ENCODE measurements at regions not wholly inside any gene's neighbourhood (a gene's known extent, or its start where the extent isn't known, plus 50 kb on each side); places are given as distances from the start of the nearest gene placed in this dataset.
"Not testable (repeated sequence)": the region's sequence is repeated elsewhere in the genome, so short reads cannot be mapped to it uniquely, and the experiment has no call there.

- Histone ChIP-seq H3K9me3 (no peaks in the 10 kb centered on the region), H3K4me1 (no peaks in the 10 kb centered on the region), H3K27ac (no peak overlapping the region), H3K4me3 (no peak overlapping the region), H3K36me3 (no peaks in the 10 kb centered on the region), H3K27me3 (no peaks in the 10 kb centered on the region)
- ATAC-seq (no peak), DNase-seq (no peak)
- TF ChIP-seq, protein P1, sequence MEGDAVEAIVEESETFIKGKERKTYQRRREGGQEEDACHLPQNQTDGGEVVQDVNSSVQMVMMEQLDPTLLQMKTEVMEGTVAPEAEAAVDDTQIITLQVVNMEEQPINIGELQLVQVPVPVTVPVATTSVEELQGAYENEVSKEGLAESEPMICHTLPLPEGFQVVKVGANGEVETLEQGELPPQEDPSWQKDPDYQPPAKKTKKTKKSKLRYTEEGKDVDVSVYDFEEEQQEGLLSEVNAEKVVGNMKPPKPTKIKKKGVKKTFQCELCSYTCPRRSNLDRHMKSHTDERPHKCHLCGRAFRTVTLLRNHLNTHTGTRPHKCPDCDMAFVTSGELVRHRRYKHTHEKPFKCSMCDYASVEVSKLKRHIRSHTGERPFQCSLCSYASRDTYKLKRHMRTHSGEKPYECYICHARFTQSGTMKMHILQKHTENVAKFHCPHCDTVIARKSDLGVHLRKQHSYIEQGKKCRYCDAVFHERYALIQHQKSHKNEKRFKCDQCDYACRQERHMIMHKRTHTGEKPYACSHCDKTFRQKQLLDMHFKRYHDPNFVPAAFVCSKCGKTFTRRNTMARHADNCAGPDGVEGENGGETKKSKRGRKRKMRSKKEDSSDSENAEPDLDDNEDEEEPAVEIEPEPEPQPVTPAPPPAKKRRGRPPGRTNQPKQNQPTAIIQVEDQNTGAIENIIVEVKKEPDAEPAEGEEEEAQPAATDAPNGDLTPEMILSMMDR (IDR thresholded peaks at IDR 0.05): no peak
- intact Hi-C loops (cut with DNase I): no loop called here
Measured at GRCh38 chr4:12445711-12446235, 1017.1 kb upstream of the HS3ST1 start.

DNA sequence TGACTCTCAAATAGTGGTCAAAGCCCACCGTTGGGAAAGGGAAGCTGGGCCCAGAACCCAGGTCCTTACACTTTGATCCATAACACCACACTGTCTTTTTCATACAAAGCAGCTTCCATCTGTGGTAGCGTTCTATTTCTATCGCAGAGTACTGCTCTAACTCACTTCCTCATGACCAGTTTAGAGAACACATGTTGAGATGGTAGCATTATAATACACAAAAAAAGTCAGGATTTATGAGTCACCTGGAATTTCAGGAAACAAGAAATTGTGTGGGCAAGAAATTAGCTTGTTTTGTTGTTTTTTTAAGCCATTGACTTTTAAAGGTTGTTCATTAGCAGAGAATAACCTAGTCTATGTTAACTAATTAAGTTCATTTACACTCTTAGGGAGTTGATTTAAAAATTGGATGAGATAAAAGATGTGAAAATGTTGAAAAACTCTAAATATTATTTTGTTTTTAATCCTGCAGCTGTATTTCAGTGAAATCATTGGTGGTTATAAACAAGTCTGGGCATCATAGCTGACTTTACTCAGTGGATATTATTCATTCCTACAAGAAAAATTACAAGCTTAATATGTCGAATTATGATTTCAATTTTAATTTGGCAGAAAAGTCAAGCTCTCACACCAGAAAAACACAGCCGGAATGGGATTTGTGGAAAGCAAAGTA is 1011.1 kb upstream of the HS3ST1 start:
- intact Hi-C loops (cut with DNase I): no loop called here
- no peak for ATAC-seq
- H3K27me3 ChIP-seq: no peaks in the 10 kb centered on the region

GRCh38 chr4:12431259-12431658 is 1002.6 kb upstream of the HS3ST1 start:
- H3K4me1 ChIP-seq; H3K27me3 ChIP-seq; H3K27ac ChIP-seq; H3K4me3 ChIP-seq; DNase-seq; H3K36me3 ChIP-seq; intact Hi-C loops (cut with DNase I); ATAC-seq; H3K9me3 ChIP-seq: not testable (repeated sequence)

More for the DNA sequence above, 1011.1 kb upstream of the HS3ST1 start:
- Histone ChIP-seq H3K27ac (no peak overlapping the region), H3K9me3 (no peaks in the 10 kb centered on the region), H3K4me3 (no peak overlapping the region), H3K36me3 (no peaks in the 10 kb centered on the region), H3K4me1 (no peaks in the 10 kb centered on the region)
- DNase-seq: no peak
- TF ChIP-seq, protein P1 (IDR thresholded peaks at IDR 0.05): no peak

DNA sequence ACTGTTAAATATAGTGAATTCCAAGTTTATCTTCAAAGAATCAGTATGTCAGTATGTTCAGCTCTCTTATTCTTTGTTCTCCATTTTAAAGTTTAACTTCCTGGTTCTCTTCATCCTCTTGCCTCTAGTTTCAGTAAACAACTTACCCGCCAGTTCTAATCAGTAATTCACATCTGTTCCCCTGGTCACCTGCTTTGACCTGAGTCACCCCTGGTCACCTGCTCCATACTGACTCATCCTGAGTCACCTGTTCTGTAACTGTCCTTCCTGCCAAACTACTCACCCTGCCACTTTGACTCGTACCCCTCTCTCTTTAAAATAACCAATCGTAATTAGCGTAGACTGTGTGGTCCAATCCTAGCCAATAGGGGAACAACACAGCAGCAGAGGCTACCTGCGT is 992.7 kb upstream of the HS3ST1 start:
- no peaks in the 10 kb centered on the region for H3K36me3 ChIP-seq
- no peaks in the 10 kb centered on the region for H3K27me3 ChIP-seq
- H3K9me3 ChIP-seq: no peaks in the 10 kb centered on the region
- ATAC-seq (no peak), DNase-seq (no peak)
- H3K4me3 ChIP-seq: no peak overlapping the region
- H3K4me1 ChIP-seq: no peaks in the 10 kb centered on the region
- TF ChIP-seq, protein P1 (IDR thresholded peaks at IDR 0.05): no peak
- intact Hi-C loops (cut with DNase I): no loop called here
- no peak overlapping the region for H3K27ac ChIP-seq

DNA sequence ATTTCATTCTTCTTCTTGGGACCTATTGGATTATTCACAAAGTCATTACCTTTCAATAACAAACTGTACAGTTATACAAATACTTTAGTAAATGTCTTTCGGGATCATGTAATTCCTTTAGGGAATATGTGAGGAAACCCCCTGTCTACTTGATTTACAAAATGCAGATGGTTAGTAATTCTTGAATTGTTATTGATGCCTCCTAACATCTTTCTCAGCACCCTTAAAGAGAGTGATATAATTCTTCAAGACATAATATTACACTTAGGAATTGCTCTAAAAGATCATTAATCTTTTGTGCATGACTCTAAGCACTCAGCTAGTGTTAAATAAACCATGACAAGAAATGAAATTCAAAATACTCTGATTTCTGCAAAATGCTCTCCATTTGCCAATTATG is 988.1 kb upstream of the HS3ST1 start:
- DNase-seq (no peak), ATAC-seq (no peak)
- intact Hi-C loops (cut with DNase I): no loop called here
- no peak overlapping the region for H3K4me3 ChIP-seq
- H3K36me3 ChIP-seq: no peaks in the 10 kb centered on the region
- TF ChIP-seq, protein P1 (IDR thresholded peaks at IDR 0.05): no peak
- H3K27me3 ChIP-seq: no peaks in the 10 kb centered on the region
- H3K9me3 ChIP-seq: no peaks in the 10 kb centered on the region
- no peaks in the 10 kb centered on the region for H3K4me1 ChIP-seq
- H3K27ac ChIP-seq: no peak overlapping the region

DNA sequence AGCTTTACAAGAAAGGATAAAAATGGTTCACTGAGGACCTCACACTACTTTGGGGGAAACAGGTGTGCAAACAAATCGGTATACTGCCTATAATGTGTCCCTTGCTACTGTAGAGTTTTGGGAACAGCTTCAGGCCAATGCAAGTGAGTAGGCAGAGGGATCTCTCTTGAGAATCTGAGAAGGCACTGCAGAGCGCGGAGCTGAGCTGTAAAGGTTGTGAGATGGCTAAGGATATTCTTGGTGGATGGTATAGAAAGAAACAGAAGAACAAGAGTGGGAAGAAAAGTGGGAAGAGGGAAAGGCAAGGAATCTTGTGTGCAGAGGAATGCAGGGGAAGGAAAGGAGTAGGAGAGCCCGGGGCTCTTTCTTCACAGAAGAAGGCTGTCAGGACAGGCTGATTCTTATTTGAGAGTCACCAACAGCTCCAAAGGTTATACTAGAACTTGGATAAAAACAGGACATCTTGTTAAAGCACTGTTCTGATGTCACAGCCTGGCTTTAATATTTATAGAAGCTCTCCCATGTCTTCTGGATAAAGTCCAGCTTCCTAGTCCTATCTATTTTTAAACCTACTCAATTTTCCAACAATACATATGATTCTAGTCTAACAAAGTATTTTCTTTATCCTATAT is 985.6 kb upstream of the HS3ST1 start:
- H3K4me1 ChIP-seq: no peaks in the 10 kb centered on the region
- H3K9me3 ChIP-seq: no peaks in the 10 kb centered on the region
- no peak overlapping the region for H3K27ac ChIP-seq
- TF ChIP-seq, protein P1 (IDR thresholded peaks at IDR 0.05): no peak
- intact Hi-C loops (cut with DNase I): no loop called here
- H3K36me3 ChIP-seq: no peaks in the 10 kb centered on the region
- H3K27me3 ChIP-seq: no peaks in the 10 kb centered on the region
- no peak overlapping the region for H3K4me3 ChIP-seq
- no peak for DNase-seq
- no peak for ATAC-seq

All from upper lobe of right lung (tissue), 1 donor.